CD14-positive monocyte (primary cell): ENCODE measurements at regions not wholly inside any gene's neighbourhood (a gene's known extent, or its start where the extent isn't known, plus 50 kb on each side); places are given as distances from the start of the nearest gene placed in this dataset.

Experiments
- DNase-seq, 3 donors: peaks; one replicate each; pipeline ENCODE4 v3.0.0-alpha.2; 2011 to 2022
- H2AFZ ChIP-seq: 2 replicates; pipeline ENCODE4 v1.6.0; 2012; ENCODE audit warnings: mild to moderate bottlenecking, low read depth, low read length, inconsistent platforms; ENCODE audit not compliant: insufficient read depth, poor library complexity, severe bottlenecking
- H3K27ac ChIP-seq, 2 donors: 1 replicate in 1 of 2; 2 replicates in 1 of 2; pipeline ENCODE4 v1.5.1; 2012 to 2013; ENCODE audit warnings: low read length in 2 of 2, control low read depth in 1 of 2, inconsistent platforms in 1 of 2, low read depth in 1 of 2, mild to moderate bottlenecking in 1 of 2
- H3K27me3 ChIP-seq, 2 donors: one replicate each; pipeline versions ENCODE4 v1.6.0 to v1.6.1; 2011 to 2013; ENCODE audit warnings: low read length in 2 of 2; ENCODE audit not compliant: control insufficient read depth in 2 of 2, insufficient read depth in 2 of 2
- H3K36me3 ChIP-seq, 2 donors: replicated peaks in 1 of 2; 1 replicate in 1 of 2; 2 replicates in 1 of 2; pipeline versions ENCODE4 v1.5.1 to v1.6.1; 2012 to 2013; ENCODE audit warnings: low read length in 2 of 2, control low read depth in 1 of 2, inconsistent platforms in 1 of 2, mild to moderate bottlenecking in 1 of 2; ENCODE audit not compliant: insufficient read depth in 2 of 2, control insufficient read depth in 1 of 2
- H3K4me1 ChIP-seq, 2 donors: 1 replicate in 1 of 2; 2 replicates in 1 of 2; pipeline versions ENCODE4 v1.5.1 to v1.6.1; 2012 to 2013; ENCODE audit warnings: low read length in 2 of 2, control low read depth in 1 of 2, inconsistent platforms in 1 of 2, mild to moderate bottlenecking in 1 of 2, moderate library complexity in 1 of 2; ENCODE audit not compliant: insufficient read depth in 2 of 2, control insufficient read depth in 1 of 2
- H3K4me2 ChIP-seq: replicated peaks from 2 replicates; pipeline ENCODE3; 2012; ENCODE audit warnings: low read length, moderate library complexity, mild to moderate bottlenecking; ENCODE audit not compliant: poor library complexity, severe bottlenecking; ENCODE audit errors: extremely low read depth
- H3K4me3 ChIP-seq, 3 experiments: fragments of 200-600 bp in 1 of 3; sonication (generic) in 1 of 3; replicated peaks in 1 of 3; 1 replicate in 2 of 3; 2 replicates in 1 of 3; pipeline ENCODE4 v1.5.1; 2011 to 2013; ENCODE audit warnings: low read length in 3 of 3, mild to moderate bottlenecking in 3 of 3, control low read depth in 2 of 3, low read depth in 2 of 3, inconsistent platforms in 1 of 3, moderate library complexity in 1 of 3
- H3K79me2 ChIP-seq: 2 replicates; pipeline ENCODE4 v1.6.0; 2012; ENCODE audit warnings: mild to moderate bottlenecking, control low read depth, inconsistent platforms, low read length, moderate library complexity; ENCODE audit not compliant: insufficient read depth
- H3K9ac ChIP-seq: 2 replicates; pipeline ENCODE4 v1.6.0; 2017; ENCODE audit warnings: low read length, mild to moderate bottlenecking; ENCODE audit not compliant: insufficient read depth, poor library complexity, severe bottlenecking
- H3K9me3 ChIP-seq, 2 donors: replicated peaks in 1 of 2; 1 replicate in 1 of 2; 2 replicates in 1 of 2; pipeline versions ENCODE4 v1.5.1 to v1.6.1; 2012 to 2013; ENCODE audit warnings: low read length in 2 of 2, control low read depth in 1 of 2; ENCODE audit not compliant: control insufficient read depth in 1 of 2, insufficient read depth in 1 of 2
- H4K20me1 ChIP-seq: 2 replicates; pipeline ENCODE4 v1.6.0; 2012; ENCODE audit warnings: mild to moderate bottlenecking, low read length, control low read depth, moderate library complexity; ENCODE audit not compliant: insufficient read depth
- H3K27ac Mint-ChIP-seq, 7 donors: one replicate each; pipeline ENCODE4 v1.8.0; 2020; ENCODE audit warnings: mild to moderate bottlenecking in 7 of 7, mixed read lengths in 7 of 7, moderate library complexity in 6 of 7, inconsistent platforms in 2 of 7
- H3K27me3 Mint-ChIP-seq, 3 donors: one replicate each; pipeline ENCODE4 v1.8.0; 2021 to 2022; ENCODE audit warnings: low read depth in 3 of 3, mild to moderate bottlenecking in 3 of 3, mixed read lengths in 3 of 3, moderate library complexity in 3 of 3, inconsistent platforms in 1 of 3
- H3K36me3 Mint-ChIP-seq, 2 donors: one replicate each; pipeline ENCODE4 v1.8.0; 2020; ENCODE audit warnings: mixed read lengths in 2 of 2, inconsistent platforms in 1 of 2, mild to moderate bottlenecking in 1 of 2
- H3K4me1 Mint-ChIP-seq: one replicate; pipeline ENCODE4 v1.8.0; 2020; ENCODE audit warnings: mild to moderate bottlenecking, mixed read lengths
- H3K4me3 Mint-ChIP-seq, 2 donors: one replicate each; pipeline ENCODE4 v1.8.0; 2020; ENCODE audit warnings: mild to moderate bottlenecking in 2 of 2, mixed read lengths in 2 of 2, moderate library complexity in 1 of 2
- H3K9me3 Mint-ChIP-seq, 7 donors: one replicate each; pipeline ENCODE4 v1.8.0; 2020 to 2022; ENCODE audit warnings: mixed read lengths in 7 of 7, mild to moderate bottlenecking in 6 of 7, moderate library complexity in 6 of 7, inconsistent platforms in 2 of 7
- WGBS: methylation state at CpG from one replicate; pipeline ENCODE4 v1.1.5; 2013; ENCODE audit warnings: missing lambda C conversion rate; ENCODE audit not compliant: insufficient coverage; 5-methylcytosine and 5-hydroxymethylcytosine counted together
- intact Hi-C, 2 donors: fragments of 100-400 bp; cut with micrococcal nuclease; formaldehyde crosslinking; loops; one replicate each; pipeline versions ENCODE4 v1.15.0 to v1.15.1; 2023
- TF ChIP-seq, protein P1 (sequence below): fragments of 200-600 bp; IDR thresholded peaks from one replicate; pipeline ENCODE4 v1.8.0; 2022; ENCODE audit warnings: antibody characterized with exemption, mild to moderate bottlenecking

DNA sequence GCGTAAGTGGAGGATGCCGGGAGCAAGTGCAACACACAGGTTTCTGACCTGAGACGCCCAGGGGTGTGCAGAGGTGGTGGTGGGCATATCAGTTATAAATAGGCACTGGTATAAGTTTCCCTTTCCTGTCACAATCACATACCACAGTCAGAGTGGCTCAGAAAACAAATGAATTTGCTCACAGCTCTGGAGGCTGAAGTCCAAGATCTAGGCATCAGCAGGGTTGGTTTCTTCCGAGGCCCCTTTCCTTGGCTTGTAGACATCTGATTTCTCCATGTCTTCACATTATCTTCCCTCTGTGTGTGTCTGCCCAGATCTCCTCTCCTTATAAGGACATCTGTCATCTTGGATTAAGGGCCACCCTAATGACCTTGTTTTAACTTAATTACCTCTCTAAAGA lies 250.5 kb upstream of the TNRC6C start:
- TF ChIP-seq, protein P1, sequence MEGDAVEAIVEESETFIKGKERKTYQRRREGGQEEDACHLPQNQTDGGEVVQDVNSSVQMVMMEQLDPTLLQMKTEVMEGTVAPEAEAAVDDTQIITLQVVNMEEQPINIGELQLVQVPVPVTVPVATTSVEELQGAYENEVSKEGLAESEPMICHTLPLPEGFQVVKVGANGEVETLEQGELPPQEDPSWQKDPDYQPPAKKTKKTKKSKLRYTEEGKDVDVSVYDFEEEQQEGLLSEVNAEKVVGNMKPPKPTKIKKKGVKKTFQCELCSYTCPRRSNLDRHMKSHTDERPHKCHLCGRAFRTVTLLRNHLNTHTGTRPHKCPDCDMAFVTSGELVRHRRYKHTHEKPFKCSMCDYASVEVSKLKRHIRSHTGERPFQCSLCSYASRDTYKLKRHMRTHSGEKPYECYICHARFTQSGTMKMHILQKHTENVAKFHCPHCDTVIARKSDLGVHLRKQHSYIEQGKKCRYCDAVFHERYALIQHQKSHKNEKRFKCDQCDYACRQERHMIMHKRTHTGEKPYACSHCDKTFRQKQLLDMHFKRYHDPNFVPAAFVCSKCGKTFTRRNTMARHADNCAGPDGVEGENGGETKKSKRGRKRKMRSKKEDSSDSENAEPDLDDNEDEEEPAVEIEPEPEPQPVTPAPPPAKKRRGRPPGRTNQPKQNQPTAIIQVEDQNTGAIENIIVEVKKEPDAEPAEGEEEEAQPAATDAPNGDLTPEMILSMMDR: no peak
- H3K79me2 ChIP-seq: no peaks in the 10 kb centered on the region
- Mint-ChIP-seq H3K27me3 (peaks cover 1 to 7% (median 5%) of the 10 kb centered on the region in 3 donors), H3K36me3 (no peaks in the 10 kb centered on the region), H3K27ac (no peak overlapping the region), H3K4me1 (no peaks in the 10 kb centered on the region), H3K4me3 (no peak overlapping the region), H3K9me3 (peaks cover 20 to 43% (median 37%) of the 10 kb centered on the region in 7 donors)
- H4K20me1 ChIP-seq: no peaks in the 10 kb centered on the region
- H3K27ac ChIP-seq: no peak overlapping the region
- intact Hi-C loops: no loop called here
- no peak overlapping the region for H3K4me2 ChIP-seq
- no peaks in the 10 kb centered on the region for H3K36me3 ChIP-seq
- 100% methylated on average over 1 of the region's 4 CpGs for WGBS
- H3K9me3 ChIP-seq: peaks cover 22 to 25% of the 10 kb centered on the region in 2 donors
- H3K4me3 ChIP-seq: no peak overlapping the region
- no peaks in the 10 kb centered on the region for H3K4me1 ChIP-seq
- no peak overlapping the region for H2AFZ ChIP-seq
- no peak overlapping the region for H3K9ac ChIP-seq
- DNase-seq: no peak
- H3K27me3 ChIP-seq: no peaks in the 10 kb centered on the region

- H3K27me3 Mint-ChIP-seq: peaks cover 1 to 10% (median 5%) of the 10 kb centered on the region in 3 donors
These were observed 249.6 kb upstream of the TNRC6C start for GRCh38 chr17:77708936-77709335.

More at GRCh38 chr17:77708936-77709335, 249.6 kb upstream of the TNRC6C start:
- Histone ChIP-seq H3K9ac (no peak overlapping the region), H2AFZ (no peak overlapping the region), H3K9me3 (peaks cover 18 to 20% of the 10 kb centered on the region in 2 donors), H3K27ac (no peak overlapping the region), H3K4me2 (no peak overlapping the region), H3K36me3 (no peaks in the 10 kb centered on the region), H3K27me3 (no peaks in the 10 kb centered on the region), H3K79me2 (no peaks in the 10 kb centered on the region), H4K20me1 (no peaks in the 10 kb centered on the region), H3K4me3 (no peak overlapping the region), H3K4me1 (no peaks in the 10 kb centered on the region)
- peaks cover 13 to 35% (median 30%) of the 10 kb centered on the region in 7 donors for H3K9me3 Mint-ChIP-seq
- TF ChIP-seq, protein P1: no peak
- H3K36me3 Mint-ChIP-seq: no peaks in the 10 kb centered on the region
- no peak for DNase-seq
- WGBS: 94% methylated on average over 6 of the region's 8 CpGs
- H3K27ac Mint-ChIP-seq: peak overlapping the region in 1 of 7 donors; percentile 21
- intact Hi-C loops: no loop called here
- H3K4me1 Mint-ChIP-seq: no peaks in the 10 kb centered on the region
- H3K4me3 Mint-ChIP-seq: no peak overlapping the region
